Hematopoietic multipotent progenitor cell treated with erythropoietin and hydrocortisone succinate and interleukin-3 and kit ligand, for 4 days (in vitro differentiated cells): ENCODE measurements at regions not wholly inside any gene's neighbourhood (a gene's known extent, or its start where the extent isn't known, plus 50 kb on each side); places are given as distances from the start of the nearest gene placed in this dataset.
A peak's percentile ranks its signal among the peaks of the same experiment; 100 is the strongest.

ENCODE experiments used
- DNase-seq: peaks from one replicate; pipeline ENCODE4 v3.0.0-alpha.2; 2015

- DNase-seq = no peak
These were observed 182.6 kb downstream of the TRPC6 start for GRCh38 chr11:101401245-101401644.

GRCh38 chr11:101397979-101398378 lies 185.8 kb downstream of the TRPC6 start:
- DNase-seq = no peak

GRCh38 chr11:101390539-101390938 lies 193.3 kb downstream of the TRPC6 start:
- DNase-seq = peak; percentile 18

- DNase-seq = no peak
These were observed 214.0 kb downstream of the TRPC6 start for GRCh38 chr11:101369835-101370234.

GRCh38 chr11:101363706-101364275 lies 220.0 kb downstream of the TRPC6 start:
- DNase-seq = no peak

GRCh38 chr11:101362643-101363042 lies 221.2 kb downstream of the TRPC6 start:
- no peak for DNase-seq

GRCh38 chr11:101357771-101358170 lies 226.0 kb downstream of the TRPC6 start:
- DNase-seq = no peak

- no peak for DNase-seq
These were observed 225.2 kb upstream of the PGR start for GRCh38 chr11:101354801-101355200.

- no peak for DNase-seq
These were observed 219.2 kb upstream of the PGR start for GRCh38 chr11:101348786-101349185.

- DNase-seq = no peak
These were observed 217.0 kb upstream of the PGR start for GRCh38 chr11:101346591-101346990.

- DNase-seq = no peak
These were observed 216.3 kb upstream of the PGR start for GRCh38 chr11:101345891-101346290.

- no peak for DNase-seq
These were observed 212.7 kb upstream of the PGR start for GRCh38 chr11:101342307-101342706.

GRCh38 chr11:101341578-101341977 lies 212.0 kb upstream of the PGR start:
- no peak for DNase-seq

GRCh38 chr11:101336858-101337257 lies 207.2 kb upstream of the PGR start:
- DNase-seq = no peak

- no peak for DNase-seq
These were observed 206.5 kb upstream of the PGR start for GRCh38 chr11:101336155-101336554.

- no peak for DNase-seq
These were observed 205.0 kb upstream of the PGR start for GRCh38 chr11:101334581-101334980.

- no peak for DNase-seq
These were observed 201.8 kb upstream of the PGR start for GRCh38 chr11:101331411-101331810.

- peak; percentile 30 for DNase-seq
These were observed 198.3 kb upstream of the PGR start for GRCh38 chr11:101327908-101328307.

GRCh38 chr11:101326141-101326540 lies 196.5 kb upstream of the PGR start:
- DNase-seq = no peak

GRCh38 chr11:101323997-101324396 lies 194.4 kb upstream of the PGR start:
- no peak for DNase-seq

- no peak for DNase-seq
These were observed 191.6 kb upstream of the PGR start for GRCh38 chr11:101321222-101321621.

GRCh38 chr11:101306721-101307120 lies 177.1 kb upstream of the PGR start:
- no peak for DNase-seq

- no peak for DNase-seq
These were observed 175.9 kb upstream of the PGR start for GRCh38 chr11:101305496-101305895.

GRCh38 chr11:101299210-101299609 lies 169.6 kb upstream of the PGR start:
- DNase-seq = no peak

GRCh38 chr11:101296896-101297295 lies 167.3 kb upstream of the PGR start:
- DNase-seq = no peak
